ENCODE measurements at regions not wholly inside any gene's neighbourhood (a gene's known extent, or its start where the extent isn't known, plus 50 kb on each side); places are given as distances from the start of the nearest gene placed in this dataset.

DNA sequence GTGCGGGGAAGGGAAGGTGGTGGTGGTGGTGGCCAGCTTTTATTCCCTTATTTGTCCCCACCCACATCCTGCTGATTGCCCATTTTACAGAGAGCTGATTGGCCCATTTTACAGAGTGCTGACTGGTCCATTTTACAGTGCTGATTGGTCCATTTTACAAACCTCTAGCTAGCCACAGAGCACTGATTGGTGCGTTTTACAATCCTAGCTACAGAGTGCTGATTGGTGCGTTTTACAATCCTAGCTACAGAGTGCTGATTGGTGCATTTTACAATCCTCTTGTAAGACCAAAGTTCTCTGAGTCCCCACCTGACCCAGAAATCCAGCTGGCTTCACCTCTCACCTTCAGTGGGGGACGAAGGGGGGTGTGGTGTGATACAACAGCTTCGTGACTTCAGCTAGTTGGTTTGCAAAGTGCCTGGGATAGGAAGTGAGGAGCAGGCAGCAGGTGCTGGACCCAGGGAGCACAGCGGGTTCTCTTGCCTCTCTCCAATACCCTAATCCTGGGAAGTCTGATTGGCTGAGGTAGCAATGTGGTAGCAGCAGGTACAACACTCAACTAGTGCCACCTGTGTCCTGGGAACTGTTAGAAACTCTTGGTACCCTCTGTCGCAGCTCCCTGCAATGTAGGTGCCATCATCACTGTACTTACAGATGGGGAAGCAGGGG lies 92.1 kb downstream of the BARX1 start:
- Histone ChIP-seq H3K36me3 (replicated peaks; ENCODE audit: control insufficient read depth, insufficient read depth, low read length) (no peaks in the 10 kb centered on the region), H3K27me3 (ENCODE audit: control insufficient read depth, insufficient read depth, low read length) (peaks cover 3% of the 10 kb centered on the region; the same call in 1 of the 2 replicates), H3K4me3 (ENCODE audit: insufficient read depth, low read depth, low read length) (no peak overlapping the region)
- no peak for DNase-seq

DNA sequence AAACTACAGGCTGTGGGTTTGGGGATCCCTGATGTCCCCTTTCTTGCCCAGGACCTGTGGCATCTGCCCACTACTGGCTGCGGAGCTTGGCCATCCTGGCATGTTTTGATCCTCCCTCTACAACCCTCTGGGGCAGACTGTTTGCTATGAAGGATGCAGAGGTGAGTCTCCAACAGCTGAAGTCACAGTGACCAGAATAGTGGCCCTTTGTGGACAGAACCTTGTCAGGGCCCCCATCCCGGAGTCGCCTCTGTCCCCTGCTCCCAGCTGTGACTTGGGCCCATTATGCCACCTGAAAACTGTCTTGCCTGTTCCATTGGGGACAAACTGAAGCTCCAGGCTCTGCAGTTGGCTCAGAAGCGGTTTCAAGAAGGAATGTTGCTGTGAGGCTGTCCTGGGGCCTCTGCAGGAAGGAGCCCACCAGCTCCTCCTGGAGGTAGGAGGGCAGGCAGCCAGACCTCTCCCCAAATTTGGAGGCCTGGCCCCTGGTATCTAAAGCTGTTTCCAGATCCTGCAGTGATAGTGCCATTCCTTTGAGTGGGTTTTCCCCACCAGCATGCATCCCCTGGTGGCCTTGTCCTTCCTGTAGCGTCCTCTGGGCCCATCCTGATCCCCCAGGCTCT lies 93.3 kb downstream of the BARX1 start:
- DNase-seq: peak; percentile 77
- no peaks in the 10 kb centered on the region for H3K36me3 ChIP-seq (replicated peaks; ENCODE audit: control insufficient read depth, insufficient read depth, low read length)
- peaks cover 3% of the 10 kb centered on the region; the same call in 1 of the 2 replicates for H3K27me3 ChIP-seq (ENCODE audit: control insufficient read depth, insufficient read depth, low read length)
- no peak overlapping the region for H3K4me3 ChIP-seq (ENCODE audit: insufficient read depth, low read depth, low read length)

DNA sequence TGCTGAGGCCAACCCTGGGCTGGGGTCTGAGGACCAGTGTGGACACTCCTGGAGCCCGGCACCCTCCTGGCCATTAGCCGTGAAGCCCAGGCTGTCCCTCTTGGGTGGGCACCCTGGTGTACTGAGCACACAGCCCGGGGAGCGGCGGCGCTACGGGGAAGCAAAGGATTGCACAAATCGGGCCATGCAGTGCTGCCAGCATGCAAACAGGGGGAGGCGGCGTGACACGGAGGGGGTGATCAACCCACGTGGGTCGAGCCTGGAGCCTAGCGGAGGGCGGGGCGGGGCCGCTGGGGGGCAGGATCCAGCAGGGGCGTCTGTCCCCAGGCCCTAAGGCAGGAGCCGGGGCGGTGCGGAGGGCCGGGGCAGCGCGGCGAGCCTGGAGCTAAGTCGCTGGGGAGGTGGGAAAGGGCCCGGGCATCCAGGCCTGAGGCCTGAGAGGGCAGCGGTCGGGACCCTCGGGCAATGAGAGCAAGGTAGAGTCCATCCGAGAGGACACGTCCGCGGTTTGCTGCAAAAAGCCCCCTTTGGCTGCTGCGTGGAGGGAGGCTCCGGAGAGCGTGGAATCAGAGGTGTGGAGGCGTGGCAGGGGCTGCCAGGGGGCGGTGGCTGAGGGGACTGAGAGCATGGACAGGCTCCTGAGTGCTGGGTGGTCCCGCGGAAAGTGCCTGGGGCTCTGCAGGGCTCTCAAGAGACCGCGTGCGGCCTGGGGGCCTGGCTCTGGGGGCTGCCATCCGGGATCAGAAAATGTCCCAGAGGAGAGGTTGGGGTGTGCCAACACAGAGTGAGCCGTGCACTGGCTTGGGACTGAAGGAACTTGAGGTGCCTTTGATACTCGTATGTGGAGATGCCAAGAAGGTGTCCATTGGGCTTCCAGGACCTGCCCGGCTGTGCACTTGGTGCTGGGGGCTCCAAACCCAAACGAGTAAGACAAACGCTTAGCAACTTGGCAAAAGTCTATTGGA lies 94.2 kb downstream of the BARX1 start:
- Histone ChIP-seq H3K36me3 (replicated peaks; ENCODE audit: control insufficient read depth, insufficient read depth, low read length) (no peaks in the 10 kb centered on the region), H3K27me3 (ENCODE audit: control insufficient read depth, insufficient read depth, low read length) (peaks cover 3% of the 10 kb centered on the region; the same call in 1 of the 2 replicates), H3K4me3 (ENCODE audit: insufficient read depth, low read depth, low read length) (peak overlapping the region; percentile 21; the same call in 1 of the 2 replicates)
- DNase-seq: peak; percentile 75

DNA sequence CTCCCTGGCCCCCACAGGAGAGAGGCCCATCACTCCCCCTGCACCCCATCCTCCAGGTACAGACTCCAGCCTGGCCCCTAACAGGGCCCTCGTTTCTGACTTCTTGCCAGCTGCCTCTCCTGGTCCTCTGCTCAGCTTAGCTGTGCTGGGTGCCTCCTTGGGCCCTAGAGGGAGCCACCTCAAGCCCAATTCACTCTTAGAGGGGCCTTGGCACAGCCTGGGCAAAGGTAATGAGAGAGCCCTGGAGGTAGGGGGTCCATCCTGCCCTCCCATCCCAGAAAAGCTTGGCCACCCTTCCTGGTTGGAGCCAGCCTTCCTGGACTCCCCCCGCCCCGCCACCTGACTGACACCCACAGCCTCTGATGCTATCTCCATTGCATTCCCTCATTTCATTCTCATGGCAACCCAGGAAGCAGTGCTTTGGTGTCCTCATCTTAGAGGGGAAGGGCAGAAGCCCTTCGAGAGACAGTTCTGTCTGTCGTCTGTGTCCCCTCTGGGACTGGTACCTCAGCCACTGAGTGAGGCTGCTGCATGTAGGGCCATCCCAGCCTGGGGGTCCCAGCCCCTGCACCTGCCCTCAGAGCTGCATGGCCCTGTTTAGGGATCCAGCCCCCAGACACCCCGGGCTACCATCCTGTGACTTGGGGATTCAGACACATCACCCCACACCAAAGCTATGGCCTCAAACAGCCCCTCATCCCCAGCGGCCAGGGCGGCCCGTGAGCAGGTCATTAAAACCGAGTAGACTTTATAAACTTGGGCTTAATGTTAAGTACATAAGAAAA lies 95.5 kb downstream of the BARX1 start:
- H3K4me3 ChIP-seq (ENCODE audit: insufficient read depth, low read depth, low read length): no peak overlapping the region
- no peaks in the 10 kb centered on the region for H3K36me3 ChIP-seq (replicated peaks; ENCODE audit: control insufficient read depth, insufficient read depth, low read length)
- peaks cover 3% of the 10 kb centered on the region; the same call in 1 of the 2 replicates for H3K27me3 ChIP-seq (ENCODE audit: control insufficient read depth, insufficient read depth, low read length)
- peak; percentile 61 for DNase-seq

DNA sequence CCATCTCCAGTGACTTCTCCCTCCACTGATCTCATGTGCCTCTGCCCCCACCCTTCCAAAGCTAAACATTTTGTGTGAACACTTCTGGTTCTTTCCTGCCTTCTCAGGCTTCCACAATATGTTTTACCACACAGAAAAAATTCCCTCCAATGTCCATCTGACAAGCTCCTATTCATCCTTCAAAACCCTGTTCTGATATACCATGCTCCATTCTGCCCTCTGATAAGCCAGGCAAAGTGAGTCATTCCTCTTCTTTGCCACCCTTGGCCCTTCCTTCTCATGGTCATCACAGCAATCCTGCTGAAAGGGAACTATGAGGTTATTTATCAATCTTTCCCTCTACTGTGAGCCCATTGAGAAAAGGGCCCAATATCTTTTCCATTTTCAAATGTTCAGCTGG lies 97.6 kb downstream of the BARX1 start:
- no peak for DNase-seq
- H3K36me3 ChIP-seq (replicated peaks; ENCODE audit: control insufficient read depth, insufficient read depth, low read length): no peaks in the 10 kb centered on the region
- peaks cover 3% of the 10 kb centered on the region; the same call in 1 of the 2 replicates for H3K27me3 ChIP-seq (ENCODE audit: control insufficient read depth, insufficient read depth, low read length)
- H3K4me3 ChIP-seq (ENCODE audit: insufficient read depth, low read depth, low read length): no peak overlapping the region

DNA sequence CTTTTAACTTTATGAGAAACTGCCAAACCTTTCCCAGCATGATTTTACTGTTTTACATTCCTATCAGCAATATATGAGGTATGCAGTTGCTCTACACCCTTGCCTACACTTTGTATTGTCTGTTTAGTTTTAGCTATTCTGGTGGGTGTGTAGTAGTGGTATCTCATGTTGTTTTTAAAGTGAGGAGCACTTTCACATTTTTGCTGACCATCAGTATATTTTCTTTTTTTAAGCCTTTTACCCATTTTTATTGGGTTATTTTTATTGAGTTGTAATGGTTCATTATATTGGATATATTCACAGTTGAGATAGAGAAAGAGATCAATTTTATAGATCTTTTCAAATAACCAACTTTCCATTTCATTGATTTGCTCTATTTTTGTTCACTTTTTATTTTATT lies 102.4 kb downstream of the BARX1 start:
- Histone ChIP-seq H3K36me3 (replicated peaks; ENCODE audit: control insufficient read depth, insufficient read depth, low read length) (no peaks in the 10 kb centered on the region), H3K27me3 (ENCODE audit: control insufficient read depth, insufficient read depth, low read length) (no peaks in the 10 kb centered on the region), H3K4me3 (ENCODE audit: insufficient read depth, low read depth, low read length) (no peak overlapping the region)
- DNase-seq: no peak

DNA sequence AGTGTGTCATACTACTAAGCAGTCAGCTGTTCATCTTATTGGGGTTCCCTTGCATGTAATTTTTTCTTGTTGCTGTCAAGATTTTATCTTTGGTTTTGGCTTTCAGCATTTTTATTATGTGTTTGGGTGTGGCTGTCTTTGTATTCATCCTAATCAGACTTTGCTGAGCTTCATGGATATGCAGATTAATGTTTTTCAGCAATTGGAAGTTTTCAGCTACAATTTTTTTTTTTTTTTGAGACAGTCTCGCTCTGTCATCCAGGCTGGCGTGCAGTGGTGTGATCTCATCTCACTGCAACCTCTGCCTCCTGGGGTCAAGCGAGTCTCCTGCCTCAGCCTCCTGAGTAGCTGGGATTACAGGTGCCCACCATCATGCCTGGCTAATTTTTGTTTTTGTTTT lies 108.8 kb downstream of the BARX1 start:
- Histone ChIP-seq H3K27me3 (ENCODE audit: control insufficient read depth, insufficient read depth, low read length) (no peaks in the 10 kb centered on the region; the same call in 1 of the 2 replicates), H3K36me3 (replicated peaks; ENCODE audit: control insufficient read depth, insufficient read depth, low read length) (no peaks in the 10 kb centered on the region), H3K4me3 (ENCODE audit: insufficient read depth, low read depth, low read length) (no peak overlapping the region)
- DNase-seq: no peak

DNA sequence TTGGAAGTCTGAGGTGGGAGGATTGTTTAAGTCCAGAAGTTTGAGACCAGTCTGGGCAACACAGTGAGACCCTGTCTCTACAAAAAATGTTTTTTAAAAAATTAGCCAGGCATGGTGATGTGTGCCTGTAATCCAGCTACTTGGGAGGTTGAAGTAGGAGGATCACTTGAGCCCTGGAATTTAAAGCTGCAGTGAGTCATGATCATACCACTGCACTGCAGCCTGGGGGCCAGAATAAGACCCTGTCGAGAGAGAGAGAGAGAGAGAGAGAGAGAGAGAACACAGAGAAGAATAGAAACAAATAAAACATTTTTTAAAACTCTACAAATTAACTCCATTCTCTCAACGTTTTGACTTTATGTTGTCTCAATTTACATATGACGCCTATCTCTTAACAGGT lies 111.8 kb downstream of the BARX1 start:
- DNase-seq: no peak
- H3K36me3 ChIP-seq (replicated peaks; ENCODE audit: control insufficient read depth, insufficient read depth, low read length): no peaks in the 10 kb centered on the region
- H3K4me3 ChIP-seq (ENCODE audit: insufficient read depth, low read depth, low read length): no peak overlapping the region
- no peaks in the 10 kb centered on the region; the same call in 1 of the 2 replicates for H3K27me3 ChIP-seq (ENCODE audit: control insufficient read depth, insufficient read depth, low read length)

DNA sequence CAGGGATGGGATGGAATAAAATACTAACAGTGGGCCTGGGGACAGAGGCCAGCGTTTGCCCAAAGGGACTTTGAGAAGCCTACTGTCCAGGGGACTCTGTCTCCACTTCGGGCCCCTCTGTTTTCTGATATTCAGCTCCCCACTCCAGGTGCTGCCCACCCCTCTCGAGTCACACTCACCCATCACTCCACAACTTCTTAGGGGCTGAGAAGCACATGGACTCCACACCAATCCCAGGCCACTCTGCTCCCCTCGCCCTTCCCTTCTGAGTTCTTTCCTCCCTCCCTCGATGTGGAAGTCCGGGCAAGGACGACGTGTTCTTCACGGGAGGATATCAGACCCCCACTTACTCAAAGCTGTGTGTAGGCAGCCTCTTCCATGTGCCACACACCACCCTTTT lies 124.5 kb downstream of the BARX1 start:
- Histone ChIP-seq H3K36me3 (replicated peaks; ENCODE audit: control insufficient read depth, insufficient read depth, low read length) (no peaks in the 10 kb centered on the region), H3K27me3 (ENCODE audit: control insufficient read depth, insufficient read depth, low read length) (peaks cover 7% of the 10 kb centered on the region), H3K4me3 (ENCODE audit: insufficient read depth, low read depth, low read length) (no peak overlapping the region)
- no peak for DNase-seq

DNA sequence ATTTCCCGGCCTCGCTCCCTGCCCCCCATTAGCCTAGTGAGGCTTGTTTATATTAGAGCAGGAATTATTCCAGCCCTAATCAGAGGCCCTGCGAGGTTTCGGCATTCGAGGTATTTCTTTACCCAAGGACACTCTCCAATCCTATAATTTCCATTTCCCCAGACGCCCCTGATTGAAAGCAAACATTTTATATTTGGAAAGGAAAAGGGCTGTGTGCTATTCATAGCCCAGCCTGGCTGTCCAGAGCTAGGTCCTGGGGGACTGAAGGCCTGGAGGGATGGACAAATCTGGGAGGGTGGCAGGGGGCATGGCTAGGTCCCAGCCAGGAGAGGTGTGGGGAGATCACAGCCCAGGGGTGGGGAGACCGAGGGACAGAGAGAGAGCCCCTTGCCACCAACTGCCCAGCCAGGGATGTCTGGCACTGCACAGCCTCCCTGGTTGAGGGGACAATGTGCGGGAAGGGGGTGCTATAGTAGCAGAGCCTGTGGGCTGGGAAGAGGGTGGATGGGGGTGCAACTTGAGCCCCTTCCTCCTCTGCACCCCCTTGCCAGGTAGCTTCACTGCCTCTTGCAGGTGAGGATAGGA lies 125.1 kb downstream of the BARX1 start:
- Histone ChIP-seq H3K27me3 (ENCODE audit: control insufficient read depth, insufficient read depth, low read length) (peaks cover 7% of the 10 kb centered on the region), H3K36me3 (replicated peaks; ENCODE audit: control insufficient read depth, insufficient read depth, low read length) (no peaks in the 10 kb centered on the region)

DNA sequence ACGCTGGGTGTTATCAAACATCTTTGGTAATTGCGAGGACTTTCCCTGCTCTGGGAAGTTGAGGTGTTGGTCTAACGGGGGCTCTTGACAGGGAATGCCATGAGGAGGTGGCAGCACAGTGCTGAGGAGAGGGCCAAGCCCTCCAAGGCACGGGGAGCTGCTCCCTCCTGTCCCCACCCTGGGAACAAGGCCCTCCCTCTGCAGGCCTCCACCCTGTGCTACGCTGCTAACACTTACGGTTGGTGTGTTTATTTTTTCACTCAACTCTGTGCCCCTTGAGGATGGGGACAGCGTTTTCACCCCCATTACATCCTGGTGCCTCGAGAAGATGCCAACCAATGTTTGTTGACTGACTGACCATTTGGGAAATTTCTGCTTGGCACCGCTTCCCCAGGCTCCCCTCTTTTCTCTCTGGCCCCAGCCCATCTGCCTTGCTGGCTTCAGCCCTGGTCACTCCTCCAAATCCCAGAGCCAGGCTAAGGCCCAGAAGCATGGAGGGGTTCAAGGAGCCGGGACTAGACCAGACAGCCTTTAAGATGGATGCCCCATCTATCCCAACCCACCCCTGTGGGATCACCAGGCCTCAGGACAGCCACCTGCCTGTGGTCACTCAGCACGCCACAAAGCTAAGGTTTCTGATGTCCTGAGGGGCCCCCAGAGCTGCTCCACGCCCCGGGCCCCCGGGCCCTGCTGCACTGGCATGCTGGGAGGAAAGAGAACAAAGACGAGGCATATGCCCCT lies 125.7 kb downstream of the BARX1 start:
- DNase-seq: peak; percentile 18
- Histone ChIP-seq H3K4me3 (ENCODE audit: insufficient read depth, low read depth, low read length) (no peak overlapping the region), H3K27me3 (ENCODE audit: control insufficient read depth, insufficient read depth, low read length) (peaks cover 7% of the 10 kb centered on the region), H3K36me3 (replicated peaks; ENCODE audit: control insufficient read depth, insufficient read depth, low read length) (no peaks in the 10 kb centered on the region)

More for the DNA sequence above, 125.1 kb downstream of the BARX1 start:
- peak; percentile 7 for DNase-seq
- no peak overlapping the region for H3K4me3 ChIP-seq (ENCODE audit: insufficient read depth, low read depth, low read length)

DNA sequence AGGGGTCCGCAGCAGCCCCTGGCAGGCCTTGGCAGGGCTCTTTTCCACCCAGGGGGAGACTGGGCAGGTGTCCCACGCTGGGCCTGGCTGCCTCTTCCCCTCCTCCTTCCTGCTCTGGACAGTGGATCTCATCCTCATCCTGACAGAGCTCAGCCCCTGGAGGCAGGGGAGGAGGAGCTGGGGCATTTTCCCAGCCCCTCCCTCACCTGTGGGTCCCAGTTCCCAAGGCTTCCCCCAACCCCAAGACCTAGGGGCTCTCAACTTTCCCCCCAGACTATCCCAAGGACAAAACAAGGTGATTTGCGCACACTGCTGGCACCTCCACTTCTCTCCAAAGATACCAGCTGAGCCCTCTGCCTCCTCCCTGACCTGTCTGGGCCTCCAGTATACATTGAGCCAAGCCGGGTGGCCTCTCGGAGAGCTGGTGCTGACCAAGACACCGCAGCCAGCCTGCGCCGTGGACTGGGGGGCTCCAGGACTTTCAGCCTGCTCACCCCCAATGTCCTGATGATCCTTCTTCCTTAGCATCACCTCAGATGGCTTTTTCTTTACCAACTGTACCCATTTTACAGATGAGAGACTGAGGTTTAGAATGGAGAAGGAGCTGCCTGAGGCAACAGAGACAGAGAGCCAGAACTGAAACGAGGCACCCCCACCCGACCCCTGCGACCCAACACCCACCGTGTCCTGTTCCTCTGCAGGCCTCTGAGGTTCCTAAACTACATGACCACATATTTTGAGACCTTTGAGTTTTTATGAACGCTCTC lies 126.6 kb downstream of the BARX1 start:
- peak; percentile 8 for DNase-seq
- Histone ChIP-seq H3K4me3 (ENCODE audit: insufficient read depth, low read depth, low read length) (no peak overlapping the region), H3K27me3 (ENCODE audit: control insufficient read depth, insufficient read depth, low read length) (peaks cover 7% of the 10 kb centered on the region), H3K36me3 (replicated peaks; ENCODE audit: control insufficient read depth, insufficient read depth, low read length) (no peaks in the 10 kb centered on the region)
